ENCODE measurements at regions not wholly inside any gene's neighbourhood (a gene's known extent, or its start where the extent isn't known, plus 50 kb on each side); places are given as distances from the start of the nearest gene placed in this dataset.

DNA sequence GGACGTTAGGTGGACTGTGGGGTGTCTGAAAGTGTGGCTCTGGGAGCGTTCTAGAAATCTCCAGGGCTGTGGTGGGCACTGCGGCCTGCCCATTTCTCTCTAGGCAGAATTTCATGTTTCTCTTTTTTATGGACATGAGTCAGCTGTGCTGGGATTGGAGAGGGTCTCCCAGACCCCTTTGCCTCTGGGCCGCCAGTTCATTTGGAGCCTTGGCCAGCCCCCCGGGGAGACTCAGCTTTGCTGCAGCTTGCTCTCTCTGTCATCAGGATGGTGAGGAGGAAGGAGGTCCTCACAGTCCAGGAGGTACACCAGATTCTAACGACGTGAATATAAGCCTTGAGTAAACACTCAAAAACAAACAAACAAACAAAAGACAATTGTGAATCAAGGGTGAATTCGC lies 149.6 kb upstream of the RGMA start:
- no peak for TF ChIP-seq TAF1 (IDR thresholded peaks at IDR 0.05; ENCODE audit: borderline replicate concordance, insufficient read depth, low read length)
- TF ChIP-seq POLR2AphosphoS5 (IDR thresholded peaks at IDR 0.05; ENCODE audit: low read depth, low read length), result no peak
- no peak for TF ChIP-seq SIN3A (IDR thresholded peaks at IDR 0.05; ENCODE audit: borderline replicate concordance, insufficient read depth, low read length)
- TF ChIP-seq REST (IDR thresholded peaks at IDR 0.05; ENCODE audit: insufficient read depth in 1 of 2, low read depth in 2 of 2, low read length in 2 of 2), result no peak

All from PFSK-1 (cell line).